SK-N-SH (cell line): ENCODE measurements at regions not wholly inside any gene's neighbourhood (a gene's known extent, or its start where the extent isn't known, plus 50 kb on each side); places are given as distances from the start of the nearest gene placed in this dataset.
"Not testable (repeated sequence)": the region's sequence is repeated elsewhere in the genome, so short reads cannot be mapped to it uniquely, and the experiment has no call there.

ENCODE experiments used
- CTCF ChIA-PET: fragments of 300-600, 350-600 bp; formaldehyde crosslinking; extraction: SDS; loops from one replicate; lab custom pipeline; 2021; lab: Yijun Ruan, JAX
- POLR2A ChIA-PET: fragments of 350-600 bp; sonication (Branson Sonifier 250); formaldehyde crosslinking; extraction: SDS; loops from one replicate; lab custom pipeline; 2020; ENCODE audit warnings: antibody characterized with exemption, inconsistent platforms; lab: Yijun Ruan, JAX
- DNase-seq: peaks from one replicate; pipeline ENCODE4 v3.0.0; 2012
- H2AFZ ChIP-seq: fragments of 200-600 bp; sonication (generic); 2 replicates; pipeline ENCODE4 v1.8.1; 2016; ENCODE audit warnings: antibody characterized with exemption, mild to moderate bottlenecking, low read depth
- H3F3A ChIP-seq: fragments of 200-600 bp; sonication (generic); replicated peaks from 2 replicates; pipeline ENCODE3; 2016; ENCODE audit warnings: antibody characterized with exemption, mild to moderate bottlenecking; ENCODE audit not compliant: insufficient read depth
- H3K27ac ChIP-seq, 2 experiments: fragments of 200-500 bp in 1 of 2; fragments of 200-600 bp in 1 of 2; sonication (Bioruptor generic) in 1 of 2; sonication (generic), shearing (Covaris generic) in 1 of 2; 2 replicates each; pipeline versions ENCODE4 v1.5.1 to v1.6.1; 2014 to 2016; ENCODE audit warnings: low read depth in 2 of 2, inconsistent platforms in 1 of 2, low read length in 1 of 2, mild to moderate bottlenecking in 1 of 2, mixed read lengths in 1 of 2
- H3K27me3 ChIP-seq: fragments of 200-600 bp; sonication (generic), shearing (Covaris generic); 2 replicates; pipeline ENCODE4 v1.6.1; 2016; ENCODE audit warnings: mixed run types; ENCODE audit not compliant: insufficient read depth
- H3K36me3 ChIP-seq, 2 experiments: fragments of 200-500 bp in 1 of 2; fragments of 200-600 bp in 1 of 2; sonication (Bioruptor generic) in 1 of 2; sonication (generic) in 1 of 2; replicated peaks in 1 of 2; 2 replicates each; pipeline versions ENCODE3 to v1.5.1; 2014 to 2016; ENCODE audit warnings: low read length in 1 of 2, mild to moderate bottlenecking in 1 of 2; ENCODE audit not compliant: insufficient read depth in 2 of 2, control insufficient read depth in 1 of 2
- H3K4me1 ChIP-seq, 2 experiments: fragments of 200-500 bp in 1 of 2; fragments of 200-600 bp in 1 of 2; sonication (Bioruptor generic) in 1 of 2; sonication (generic), shearing (Covaris generic) in 1 of 2; 2 replicates each; pipeline versions ENCODE4 v1.5.1 to v1.6.1; 2014 to 2016; ENCODE audit warnings: low read depth in 1 of 2, low read length in 1 of 2, mixed run types in 1 of 2; ENCODE audit not compliant: insufficient read depth in 2 of 2, control insufficient read depth in 1 of 2
- H3K4me2 ChIP-seq: fragments of 200-600 bp; sonication (generic), shearing (Covaris generic); 2 replicates; pipeline ENCODE4 v1.6.1; 2017; ENCODE audit warnings: mixed run types
- H3K4me3 ChIP-seq, 2 experiments: fragments of 200-500 bp in 1 of 2; fragments of 200-600 bp in 1 of 2; sonication (Bioruptor generic) in 1 of 2; sonication (generic), shearing (Covaris generic) in 1 of 2; 2 replicates each; pipeline versions ENCODE4 v1.5.1 to v1.8.1; 2014 to 2016; ENCODE audit warnings: low read depth in 2 of 2, inconsistent platforms in 1 of 2, low read length in 1 of 2, mild to moderate bottlenecking in 1 of 2, mixed read lengths in 1 of 2, moderate library complexity in 1 of 2
- H3K79me2 ChIP-seq: fragments of 200-600 bp; sonication (generic); 2 replicates; pipeline ENCODE4 v1.8.1; 2017; ENCODE audit warnings: mild to moderate bottlenecking; ENCODE audit not compliant: insufficient read depth
- H3K9ac ChIP-seq: fragments of 200-600 bp; sonication (generic); 2 replicates; pipeline ENCODE4 v1.6.1; 2017; ENCODE audit warnings: mixed run types
- H3K9me2 ChIP-seq: fragments of 200-600 bp; sonication (generic); 2 replicates; pipeline ENCODE4 v1.6.1; 2017; ENCODE audit warnings: mixed run types
- H3K9me3 ChIP-seq: fragments of 200-600 bp; sonication (generic); 2 replicates; pipeline ENCODE4 v1.6.1; 2017; ENCODE audit warnings: mixed run types, mild to moderate bottlenecking, moderate library complexity
- H4K20me1 ChIP-seq: fragments of 200-600 bp; sonication (generic); 2 replicates; pipeline ENCODE4 v1.6.1; 2017; ENCODE audit warnings: mild to moderate bottlenecking, mixed run types; ENCODE audit not compliant: insufficient read depth
- ELF1 ChIP-seq: IDR thresholded peaks from 2 replicates; pipeline ENCODE4 v1.4.0; 2012
- EP300 ChIP-seq, 2 experiments: IDR thresholded peaks; 2 replicates each; pipeline versions ENCODE4 v1.4.0 to v1.6.1; 2012; ENCODE audit warnings: borderline replicate concordance in 1 of 2, low read depth in 1 of 2, low read length in 1 of 2
- FOSL2 ChIP-seq: IDR thresholded peaks from 2 replicates; pipeline ENCODE4 v1.4.0; 2012; ENCODE audit warnings: low read depth, mild to moderate bottlenecking, moderate library complexity, borderline replicate concordance
- FOXM1 ChIP-seq: IDR thresholded peaks from 2 replicates; pipeline ENCODE4 v1.4.0; 2012; ENCODE audit warnings: low read depth, mild to moderate bottlenecking
- GABPA ChIP-seq: IDR thresholded peaks from 2 replicates; pipeline ENCODE4 v1.4.0; 2012; ENCODE audit warnings: low read depth, mild to moderate bottlenecking
- GATA2 ChIP-seq: sonication (generic); formaldehyde crosslinking; IDR thresholded peaks from 2 replicates; pipeline ENCODE4 v1.5.0; 2020; ENCODE audit warnings: mild to moderate bottlenecking, missing genetic modification reagents
- MEF2A ChIP-seq: IDR thresholded peaks from 2 replicates; pipeline ENCODE4 v1.4.0; 2012; ENCODE audit warnings: low read depth, borderline replicate concordance
- NFIC ChIP-seq: IDR thresholded peaks from 2 replicates; pipeline ENCODE4 v1.4.0; 2012; ENCODE audit warnings: borderline replicate concordance
- RCOR1 ChIP-seq: fragments of 150-350 bp; IDR thresholded peaks from 2 replicates; pipeline ENCODE4 v1.6.1; 2017; ENCODE audit warnings: antibody characterized with exemption, low read length
- REST ChIP-seq: IDR thresholded peaks from 2 replicates; pipeline ENCODE4 v1.6.1; 2012; ENCODE audit warnings: mild to moderate bottlenecking, low read depth, low read length, moderate library complexity
- RFX5 ChIP-seq: IDR thresholded peaks from 2 replicates; pipeline ENCODE4 v1.6.1; 2012; ENCODE audit warnings: mild to moderate bottlenecking, improper control_type of control experiment, low read length
- RXRA ChIP-seq: IDR thresholded peaks from 2 replicates; pipeline ENCODE4 v1.4.0; 2012; ENCODE audit warnings: low read depth, mild to moderate bottlenecking, borderline replicate concordance
- SMC3 ChIP-seq: IDR thresholded peaks from 2 replicates; pipeline ENCODE4 v1.6.1; 2012; ENCODE audit warnings: low read depth, low read length, improper control_type of control experiment
- TCF12 ChIP-seq: IDR thresholded peaks from 2 replicates; pipeline ENCODE4 v1.4.0; 2012
- TEAD4 ChIP-seq: IDR thresholded peaks from 2 replicates; pipeline ENCODE4 v1.4.0; 2012; ENCODE audit warnings: mild to moderate bottlenecking, borderline replicate concordance; ENCODE audit not compliant: insufficient read depth
- WGBS: methylation state at CpG from one replicate; pipeline ENCODE4 v1.1.6; 2017; ENCODE audit warnings: low lambda C conversion rate; 5-methylcytosine and 5-hydroxymethylcytosine counted together
- TF ChIP-seq, protein P1 (sequence below): IDR thresholded peaks from 2 replicates; pipeline ENCODE4 v1.4.0; 2012; ENCODE audit warnings: low read depth, borderline replicate concordance
- TF ChIP-seq, protein P2 (sequence below): IDR thresholded peaks from 2 replicates; pipeline ENCODE4 v1.4.0; 2012; ENCODE audit warnings: low read depth

GRCh38 chr16:29231244-29231643 is 175.3 kb downstream of the NPIPB11 start:
- no peak for TF ChIP-seq RXRA
- no peak for TF ChIP-seq ELF1
- TF ChIP-seq, protein P1, sequence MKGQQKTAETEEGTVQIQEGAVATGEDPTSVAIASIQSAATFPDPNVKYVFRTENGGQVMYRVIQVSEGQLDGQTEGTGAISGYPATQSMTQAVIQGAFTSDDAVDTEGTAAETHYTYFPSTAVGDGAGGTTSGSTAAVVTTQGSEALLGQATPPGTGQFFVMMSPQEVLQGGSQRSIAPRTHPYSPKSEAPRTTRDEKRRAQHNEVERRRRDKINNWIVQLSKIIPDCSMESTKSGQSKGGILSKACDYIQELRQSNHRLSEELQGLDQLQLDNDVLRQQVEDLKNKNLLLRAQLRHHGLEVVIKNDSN, result no peak
- no peak for TF ChIP-seq TCF12
- no peak for TF ChIP-seq RCOR1
- TF ChIP-seq SMC3, result no peak
- TF ChIP-seq REST, result no peak
- TF ChIP-seq TEAD4, result no peak
- TF ChIP-seq GATA2 (CRISPR knock-in tag), result no peak
- TF ChIP-seq GABPA, result no peak
- H3K79me2 ChIP-seq, result no peaks in the 10 kb centered on the region
- no peak overlapping the region for H3K4me2 ChIP-seq
- ChIA-PET POLR2A (no interaction called here), CTCF (no interaction called here)
- H3K4me1 ChIP-seq, result peaks cover 0 to 8% of the 10 kb centered on the region in 2 experiments; a peak in 1 of 4 replicates
- H3K27ac ChIP-seq, result no peak overlapping the region
- H4K20me1 ChIP-seq, result no peaks in the 10 kb centered on the region
- H2AFZ ChIP-seq, result no peak overlapping the region
- DNase-seq, result no peak
- H3K9me2 ChIP-seq, result no peaks in the 10 kb centered on the region
- no peaks in the 10 kb centered on the region for H3K27me3 ChIP-seq
- no peaks in the 10 kb centered on the region for H3F3A ChIP-seq
- WGBS, result 88% methylated on average over 4 of the region's 18 CpGs
- H3K9me3 ChIP-seq, result no peaks in the 10 kb centered on the region
- H3K36me3 ChIP-seq, result no peaks in the 10 kb centered on the region
- no peak overlapping the region for H3K4me3 ChIP-seq
- H3K9ac ChIP-seq, result no peak overlapping the region

- DNase-seq, result no peak
- no peaks in the 10 kb centered on the region for H3K79me2 ChIP-seq
- H3K27me3 ChIP-seq, result no peaks in the 10 kb centered on the region
- H3K4me3 ChIP-seq, result no peak overlapping the region
- H3K9me3 ChIP-seq, result no peaks in the 10 kb centered on the region
- no peaks in the 10 kb centered on the region for H3F3A ChIP-seq
- peaks cover 0 to 8% of the 10 kb centered on the region in 2 experiments; a peak in 1 of 4 replicates for H3K4me1 ChIP-seq
- WGBS, result 96% methylated on average over 9 of the region's 22 CpGs
- ChIA-PET CTCF (no interaction called here), POLR2A (no interaction called here)
- H3K4me2 ChIP-seq, result no peak overlapping the region
- H3K9ac ChIP-seq, result no peak overlapping the region
- no peak overlapping the region for H2AFZ ChIP-seq
- H4K20me1 ChIP-seq, result no peaks in the 10 kb centered on the region
- H3K9me2 ChIP-seq, result no peaks in the 10 kb centered on the region
- no peak for TF ChIP-seq RFX5
- no peak for TF ChIP-seq TEAD4
- no peak for TF ChIP-seq EP300 (IDR thresholded peaks at IDR 0.05; ENCODE audit: borderline replicate concordance in 1 of 2, low read depth in 1 of 2, low read length in 1 of 2)
- TF ChIP-seq ELF1, result no peak
- no peak for TF ChIP-seq GATA2 (CRISPR knock-in tag)
- TF ChIP-seq GABPA, result no peak
- no peak for TF ChIP-seq NFIC
- no peak for TF ChIP-seq FOXM1
- TF ChIP-seq, protein P2, sequence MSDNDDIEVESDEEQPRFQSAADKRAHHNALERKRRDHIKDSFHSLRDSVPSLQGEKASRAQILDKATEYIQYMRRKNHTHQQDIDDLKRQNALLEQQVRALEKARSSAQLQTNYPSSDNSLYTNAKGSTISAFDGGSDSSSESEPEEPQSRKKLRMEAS, result no peak
- no peak for TF ChIP-seq RCOR1
- no peak for TF ChIP-seq MEF2A
- no peak for TF ChIP-seq FOSL2
- no peaks in the 10 kb centered on the region for H3K36me3 ChIP-seq
- H3K27ac ChIP-seq, result no peak overlapping the region
These were observed 175.8 kb downstream of the NPIPB11 start for GRCh38 chr16:29230671-29231096.

GRCh38 chr16:29230006-29230668 is 176.4 kb downstream of the NPIPB11 start:
- H3K27me3 ChIP-seq, H3K36me3 ChIP-seq, H3F3A ChIP-seq, H3K79me2 ChIP-seq, H3K27ac ChIP-seq, H3K9ac ChIP-seq, DNase-seq, H3K4me2 ChIP-seq, H3K9me3 ChIP-seq, CTCF ChIA-PET, H3K4me1 ChIP-seq, H4K20me1 ChIP-seq, H3K9me2 ChIP-seq, H2AFZ ChIP-seq, POLR2A ChIA-PET, H3K4me3 ChIP-seq: not testable (repeated sequence)
- WGBS, result 90% methylated on average over 16 of the region's 21 CpGs
